GM18909 (cell line): ENCODE measurements at regions not wholly inside any gene's neighbourhood (a gene's known extent, or its start where the extent isn't known, plus 50 kb on each side); places are given as distances from the start of the nearest gene placed in this dataset.

Experiments used
- ATAC-seq: cut with Tn5 transposase; IDR thresholded peaks from one replicate; pipeline ENCODE4 v1.9.1; 2021; ENCODE audit warnings: mild to moderate bottlenecking; ENCODE audit not compliant: unreplicated experiment, poor library complexity

DNA sequence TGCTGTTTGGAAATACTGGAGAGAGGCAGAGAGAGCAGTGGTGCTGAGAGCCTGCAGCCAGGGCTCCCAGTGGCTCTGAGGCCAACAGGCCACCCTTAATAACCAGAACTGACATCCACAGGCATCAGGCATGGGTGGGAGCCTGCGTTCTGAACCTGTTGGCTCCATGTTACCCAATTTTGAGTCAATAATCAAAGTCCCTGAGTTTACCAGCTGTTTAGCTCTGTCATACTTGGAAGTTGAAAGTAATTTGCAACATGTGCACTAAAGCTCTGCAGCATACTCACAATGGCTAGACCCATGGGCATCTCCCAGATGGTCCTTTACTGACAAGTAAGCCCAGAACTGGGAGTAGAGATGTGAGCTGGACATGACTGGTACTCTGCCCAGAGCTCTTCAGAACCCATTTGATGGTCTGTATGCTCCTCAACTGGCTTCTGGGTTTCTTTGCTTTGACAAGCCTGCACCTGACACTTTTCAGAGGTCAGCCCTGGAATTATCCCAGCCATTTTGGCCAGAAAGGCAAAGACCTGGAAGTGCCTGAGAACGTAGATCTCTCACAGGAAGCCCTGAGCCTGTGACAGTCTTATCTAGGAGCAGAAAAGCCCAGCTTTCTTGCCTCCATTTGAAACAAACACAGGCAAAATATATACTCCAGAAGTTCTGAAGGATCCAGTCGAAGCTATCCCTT is 122.4 kb upstream of the CITED2 start:
- ATAC-seq: no peak

GRCh38 chr6:139494376-139494990 is 120.0 kb upstream of the CITED2 start:
- no peak for ATAC-seq

DNA sequence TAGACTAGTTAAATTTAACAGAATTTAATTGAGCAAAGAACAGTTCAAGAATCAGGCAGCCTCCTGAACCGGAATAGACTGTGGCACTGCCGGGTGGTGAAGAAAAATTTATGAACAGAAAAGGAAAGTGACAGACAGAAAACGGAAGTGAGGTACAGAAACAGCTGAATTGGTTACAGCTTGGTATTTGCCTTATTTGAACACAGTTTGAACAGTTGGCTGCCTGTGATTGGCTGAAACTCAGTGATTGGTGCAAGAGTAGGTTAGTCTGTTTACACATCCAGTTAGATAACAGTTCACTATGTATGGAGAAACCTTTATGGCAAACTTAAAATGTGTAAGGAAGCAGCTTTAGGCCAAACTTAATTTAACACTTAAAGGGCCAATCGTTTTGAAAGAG is 116.0 kb upstream of the CITED2 start:
- ATAC-seq: peak; percentile 78

DNA sequence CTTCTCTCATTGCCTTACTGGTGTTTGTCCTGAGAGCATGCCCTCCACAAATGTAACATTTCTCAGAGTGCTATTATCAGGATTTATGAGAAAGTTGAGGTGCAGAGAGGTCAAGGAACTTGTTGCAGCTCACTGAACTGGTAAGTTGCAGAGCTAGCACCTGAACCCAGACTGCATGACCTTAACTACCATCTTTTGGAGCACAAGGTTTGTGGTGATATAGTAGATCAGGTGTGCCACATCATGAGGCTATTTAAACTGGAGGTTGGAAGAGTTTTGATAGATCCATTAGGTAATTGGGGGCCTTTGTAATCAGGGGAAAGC is 112.0 kb upstream of the CITED2 start:
- no peak for ATAC-seq

DNA sequence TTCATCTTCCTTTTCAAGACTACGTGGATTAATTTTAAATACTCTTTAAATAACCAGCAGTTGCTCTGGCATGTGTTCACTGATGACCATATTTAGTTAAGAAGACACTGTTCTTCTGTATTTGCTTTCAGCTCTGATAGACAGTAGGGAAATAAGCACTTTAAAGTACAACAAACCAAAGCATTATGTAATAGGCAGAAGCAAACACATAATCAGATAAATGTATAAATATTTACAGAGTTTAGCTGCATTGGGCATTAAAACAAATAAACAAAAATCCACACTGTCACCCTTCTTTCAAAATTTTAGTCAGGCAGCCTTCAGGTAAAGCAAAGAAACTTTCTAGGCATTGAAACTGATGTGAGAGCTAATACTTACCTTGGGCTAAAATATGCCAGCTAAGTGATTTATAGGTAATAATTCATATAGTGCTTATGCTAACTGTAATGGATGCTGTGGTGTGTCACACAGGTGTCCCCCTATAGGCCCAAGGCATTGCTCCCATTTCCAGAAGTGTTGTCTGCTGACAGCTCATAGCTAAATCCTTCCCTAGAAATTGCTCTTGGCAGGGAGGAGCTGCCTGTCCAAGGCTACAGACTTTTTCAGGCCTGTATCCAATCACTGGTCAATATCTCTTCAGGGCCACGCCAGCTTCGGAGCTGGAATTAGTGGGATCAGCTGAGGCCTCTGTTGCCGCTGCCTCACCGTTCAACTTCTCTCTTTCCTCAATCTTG is 111.5 kb upstream of the CITED2 start:
- no peak for ATAC-seq

GRCh38 chr6:139485185-139485584 is 110.7 kb upstream of the CITED2 start:
- no peak for ATAC-seq

DNA sequence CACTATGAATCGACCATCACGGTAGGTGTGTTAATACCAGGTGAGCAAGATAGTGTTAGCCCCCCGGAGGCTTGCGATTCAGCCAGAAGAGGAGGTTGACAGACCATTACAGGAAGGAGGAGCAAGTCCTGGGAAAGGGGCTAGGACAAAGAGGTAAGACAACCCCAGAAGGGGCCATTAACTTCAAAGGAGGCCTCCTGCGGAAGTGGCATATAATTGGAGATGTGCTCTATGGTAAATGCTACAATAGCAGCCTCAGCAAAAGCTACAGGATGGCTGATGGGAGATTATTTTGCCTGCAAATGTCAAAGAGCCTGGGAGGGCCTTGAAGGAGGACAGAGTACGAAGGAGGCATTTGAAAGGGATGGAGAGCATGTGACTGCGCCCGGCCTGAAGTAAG is 108.6 kb upstream of the CITED2 start:
- ATAC-seq: no peak

GRCh38 chr6:139482287-139482686 is 107.8 kb upstream of the CITED2 start:
- no peak for ATAC-seq

GRCh38 chr6:139480356-139481165 is 106.1 kb upstream of the CITED2 start:
- no peak for ATAC-seq

DNA sequence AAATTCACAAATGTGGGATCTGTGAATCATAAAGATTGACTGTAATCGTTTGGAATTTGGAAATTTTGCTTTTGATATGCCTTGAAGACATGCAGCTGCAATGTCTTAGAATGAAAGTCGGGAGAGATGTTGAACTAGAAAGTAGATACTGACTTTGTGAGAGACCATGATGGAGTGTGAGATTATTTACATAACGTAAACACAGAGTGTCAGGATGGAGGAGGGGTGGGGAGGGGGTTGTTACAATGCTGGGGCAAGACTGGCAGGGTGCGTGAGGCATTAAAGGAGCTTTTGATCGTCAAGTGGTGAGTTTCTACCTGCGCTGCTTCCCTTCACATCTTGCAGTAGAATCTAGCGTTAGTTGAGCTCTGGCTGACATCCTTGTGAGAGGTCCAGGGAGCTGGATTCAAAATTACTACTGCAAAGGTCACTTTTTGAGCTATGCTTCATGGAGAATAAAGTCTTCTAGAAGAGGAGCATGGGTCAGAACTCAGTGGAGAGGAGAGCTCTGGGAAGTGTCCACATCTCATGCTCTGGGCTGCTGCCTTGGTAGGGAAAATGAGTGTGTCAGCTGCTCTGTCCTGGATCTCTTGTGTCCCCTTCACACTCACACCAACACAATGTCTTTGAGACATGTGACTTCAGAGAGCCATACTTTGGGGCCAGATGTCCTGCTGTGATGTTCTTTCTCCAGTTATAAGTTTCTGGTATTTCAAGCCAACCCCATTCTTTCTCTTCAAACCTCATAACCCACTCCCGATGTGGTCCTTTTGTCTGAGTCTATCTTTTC is 105.2 kb upstream of the CITED2 start:
- ATAC-seq: no peak

GRCh38 chr6:139475646-139476045 is 101.2 kb upstream of the CITED2 start:
- no peak for ATAC-seq

GRCh38 chr6:139475241-139475640 is 100.8 kb upstream of the CITED2 start:
- ATAC-seq: no peak

GRCh38 chr6:139474145-139475108 is 100.0 kb upstream of the CITED2 start:
- peak; percentile 74 for ATAC-seq

DNA sequence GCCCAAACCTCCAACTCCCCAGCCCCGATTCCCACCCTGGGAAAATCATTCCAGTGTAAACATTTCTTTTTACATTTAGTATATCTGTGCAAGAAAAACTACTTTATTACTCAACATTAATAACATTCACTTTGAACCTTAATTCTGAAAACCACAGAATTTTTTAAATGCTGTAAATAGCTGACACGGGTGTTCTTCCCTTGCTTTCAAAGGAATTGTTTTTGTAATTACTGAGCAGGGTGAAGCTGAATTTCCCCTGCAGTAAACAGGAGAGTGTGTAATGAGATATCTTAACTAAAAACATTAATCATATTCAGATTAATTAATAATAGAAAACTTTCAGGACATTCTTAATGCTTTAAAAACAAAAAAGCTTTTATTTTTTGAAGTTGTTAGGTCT is 99.3 kb upstream of the CITED2 start:
- no peak for ATAC-seq

GRCh38 chr6:139473231-139473701 is 98.8 kb upstream of the CITED2 start:
- no peak for ATAC-seq

GRCh38 chr6:139472351-139473015 is 98.0 kb upstream of the CITED2 start:
- ATAC-seq: no peak

- no peak for ATAC-seq
Measured at GRCh38 chr6:139470997-139471396, 96.5 kb upstream of the CITED2 start.

DNA sequence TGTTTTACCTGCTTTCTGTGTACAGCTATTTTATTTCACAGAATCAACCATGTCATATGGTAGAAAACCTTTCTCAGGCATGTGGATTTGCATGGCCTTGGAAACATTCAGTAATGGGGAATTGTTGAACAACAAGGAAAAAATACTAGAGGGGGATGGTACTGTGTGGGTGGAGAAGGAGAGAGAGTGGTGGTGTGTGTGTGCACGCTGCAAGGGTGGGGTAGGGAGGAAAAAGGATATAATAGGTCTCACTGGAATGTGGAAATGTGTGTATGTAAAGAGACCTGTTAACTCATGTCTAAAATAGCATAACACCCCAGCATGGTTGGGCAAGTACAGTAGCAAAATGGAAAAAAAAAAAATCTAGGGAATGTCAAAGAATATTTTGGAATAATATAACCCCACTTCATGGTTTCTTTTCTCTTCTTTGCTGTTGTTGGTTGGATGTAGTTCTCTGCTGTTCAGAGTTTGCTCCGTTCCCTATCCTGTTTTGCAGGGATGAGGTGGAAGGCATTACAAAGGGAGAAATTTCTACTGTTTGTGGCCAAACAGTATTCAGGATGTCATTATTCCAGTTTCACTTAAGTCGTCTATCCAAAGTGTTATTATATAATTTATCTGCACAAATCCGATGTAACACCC is 93.9 kb upstream of the CITED2 start:
- no peak for ATAC-seq
